Raji (cell line): ENCODE measurements at regions not wholly inside any gene's neighbourhood (a gene's known extent, or its start where the extent isn't known, plus 50 kb on each side); places are given as distances from the start of the nearest gene placed in this dataset.

Experiments
- POLR2A ChIP-seq: IDR thresholded peaks from 2 replicates; pipeline ENCODE4 v1.6.1; 2011; ENCODE audit warnings: low read depth, low read length, control low read depth; ENCODE audit not compliant: insufficient read depth

DNA sequence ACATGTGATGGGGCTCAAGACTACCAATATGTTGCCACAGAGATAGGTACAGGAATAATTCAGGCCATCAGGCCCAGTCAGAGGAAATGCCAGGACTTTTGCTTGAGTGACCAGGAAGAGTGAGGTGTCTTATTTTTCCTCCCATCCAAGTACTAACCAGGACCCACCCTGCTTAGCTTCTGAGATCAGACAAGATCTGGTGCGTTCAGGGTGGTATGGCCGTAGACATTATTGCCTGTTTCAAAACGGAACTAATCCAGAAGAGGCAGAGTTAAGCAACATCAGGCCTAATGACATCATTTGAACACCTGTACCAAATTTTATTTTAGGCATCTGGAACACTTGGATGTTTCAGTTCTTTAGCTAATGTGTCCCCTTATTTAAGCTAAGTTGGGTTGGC is 205.5 kb upstream of the POU2AF2 start:
- no peak for TF ChIP-seq POLR2A

DNA sequence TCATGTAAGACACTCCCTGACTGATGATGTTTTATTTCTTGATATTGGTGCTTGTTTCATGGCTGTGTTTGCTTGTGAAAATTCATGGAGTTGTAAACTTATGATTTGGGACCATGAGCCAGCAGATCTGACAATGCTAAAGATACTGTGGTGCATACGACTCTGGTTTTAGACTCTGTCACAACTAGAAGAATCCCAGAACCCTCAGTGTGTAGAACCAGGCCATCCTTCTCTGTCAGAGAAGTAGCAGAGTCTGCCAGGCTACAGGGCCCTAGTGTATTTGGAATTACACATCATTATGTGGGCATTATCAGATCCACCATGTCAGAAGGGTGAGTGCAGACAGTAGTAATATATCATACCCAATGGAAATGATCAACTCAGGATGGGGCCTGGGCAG is 209.8 kb upstream of the POU2AF2 start:
- no peak for TF ChIP-seq POLR2A

DNA sequence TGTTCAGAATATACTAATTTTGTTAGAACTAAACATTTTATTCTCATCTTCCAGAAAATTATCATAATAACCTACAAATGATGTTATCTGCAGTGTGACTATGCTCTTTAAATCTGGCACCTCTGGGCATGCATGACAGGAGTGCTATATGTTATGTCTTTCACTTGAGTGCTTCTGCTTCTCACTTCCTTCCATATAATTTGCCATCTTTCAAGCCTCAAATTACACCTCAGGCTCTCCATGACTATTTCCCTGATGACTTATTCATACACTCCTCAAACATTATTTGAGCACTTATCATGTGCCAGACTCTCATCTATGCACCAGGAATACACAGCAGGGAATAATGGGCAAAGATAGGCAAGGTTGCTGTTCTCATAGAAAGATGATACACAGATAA is 219.3 kb upstream of the POU2AF2 start:
- TF ChIP-seq POLR2A: no peak

DNA sequence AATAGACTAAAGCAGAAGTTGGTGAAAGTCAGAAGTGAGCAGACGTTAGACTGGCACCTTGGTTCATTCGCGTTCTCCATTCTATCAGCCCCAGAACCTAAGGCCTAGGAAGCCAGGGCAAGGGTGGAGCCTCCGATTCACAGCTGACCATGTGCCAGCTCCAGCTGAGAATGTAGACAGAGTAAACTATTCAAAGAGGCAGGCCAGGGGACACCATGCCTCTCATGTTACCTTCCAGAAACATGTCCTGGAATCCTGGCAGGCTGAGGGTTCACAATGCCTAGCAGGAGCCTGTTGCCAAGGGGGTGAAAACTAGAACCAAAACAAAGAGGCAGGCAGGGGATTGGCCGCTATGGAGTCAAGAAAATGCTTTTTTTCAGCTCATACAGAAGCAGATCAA is 224.4 kb upstream of the POU2AF2 start:
- TF ChIP-seq POLR2A: no peak

DNA sequence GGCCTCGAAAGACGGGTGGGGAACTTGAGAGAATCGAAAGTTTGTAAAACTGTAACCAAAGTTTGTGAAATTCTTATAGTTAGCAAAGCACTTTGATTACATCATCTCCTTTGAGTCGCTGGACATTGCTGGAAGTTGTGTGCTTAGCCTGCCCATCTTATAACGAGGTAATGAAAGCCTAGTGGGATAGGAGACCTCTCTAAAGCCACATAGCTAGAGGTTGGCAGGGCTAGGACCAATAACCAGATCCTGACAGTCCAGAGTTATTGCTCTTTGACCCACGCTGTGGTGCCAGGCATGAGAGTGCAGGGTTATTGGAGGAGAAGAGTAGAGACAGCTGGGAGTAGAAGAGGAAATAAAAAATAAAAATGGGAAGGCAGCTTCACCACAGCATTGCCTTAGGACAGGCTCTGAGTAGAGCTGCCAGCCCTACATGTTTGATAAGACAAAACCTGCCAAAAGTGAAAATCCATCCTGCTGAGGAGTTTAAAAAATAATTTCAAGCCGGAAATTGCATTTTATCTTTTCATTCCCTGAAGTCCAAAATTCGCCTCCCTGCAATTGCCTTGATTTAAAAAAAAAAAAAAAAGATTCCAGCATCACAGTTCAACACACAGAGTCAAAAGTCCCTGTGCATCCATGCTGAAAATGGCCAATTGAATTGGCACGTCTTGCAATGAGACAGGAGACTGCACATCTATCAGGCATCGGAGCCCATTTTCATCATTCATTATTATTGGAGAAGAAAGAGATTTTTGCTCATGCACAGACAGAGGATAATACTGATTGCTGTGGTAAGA is 225.5 kb upstream of the POU2AF2 start:
- TF ChIP-seq POLR2A: no peak

DNA sequence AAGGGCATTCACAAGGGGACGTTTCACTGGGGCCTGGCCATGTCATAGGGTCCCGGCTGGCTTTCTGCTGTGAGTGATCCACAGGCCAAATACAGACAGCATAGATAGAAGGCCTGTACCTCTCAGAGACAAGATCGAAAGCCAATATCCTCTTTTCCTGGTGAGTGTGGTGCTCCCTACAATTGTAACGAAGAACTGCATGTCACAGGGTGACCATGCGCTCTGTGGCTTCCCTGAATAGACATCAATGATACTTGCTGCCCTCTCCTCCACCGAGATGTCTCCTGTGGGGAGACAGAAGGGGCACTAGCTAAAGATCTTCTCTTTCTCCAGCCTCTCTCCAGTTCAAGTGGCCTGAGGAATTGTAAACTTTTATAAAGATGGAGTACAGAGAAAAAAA is 226.1 kb upstream of the POU2AF2 start:
- TF ChIP-seq POLR2A: no peak

DNA sequence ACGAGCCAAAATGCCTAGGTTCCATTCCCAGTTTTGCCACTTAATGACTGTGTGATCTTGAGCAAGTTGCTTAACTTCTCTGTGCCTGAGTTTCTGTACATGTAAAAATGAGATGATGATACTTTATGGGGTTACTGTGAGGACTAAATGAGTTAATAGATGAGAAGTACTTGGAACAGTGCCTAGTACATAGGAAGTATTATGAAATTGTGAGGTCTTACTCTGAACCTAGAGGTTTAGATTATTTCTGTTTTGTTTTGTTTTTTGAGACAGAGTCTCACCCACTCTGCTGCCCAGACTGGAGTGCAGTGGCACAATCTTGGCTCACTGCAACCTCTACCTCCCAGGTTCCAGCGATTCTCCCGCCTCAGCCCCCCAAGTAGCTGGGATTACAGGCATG is 227.0 kb upstream of the POU2AF2 start:
- no peak for TF ChIP-seq POLR2A

DNA sequence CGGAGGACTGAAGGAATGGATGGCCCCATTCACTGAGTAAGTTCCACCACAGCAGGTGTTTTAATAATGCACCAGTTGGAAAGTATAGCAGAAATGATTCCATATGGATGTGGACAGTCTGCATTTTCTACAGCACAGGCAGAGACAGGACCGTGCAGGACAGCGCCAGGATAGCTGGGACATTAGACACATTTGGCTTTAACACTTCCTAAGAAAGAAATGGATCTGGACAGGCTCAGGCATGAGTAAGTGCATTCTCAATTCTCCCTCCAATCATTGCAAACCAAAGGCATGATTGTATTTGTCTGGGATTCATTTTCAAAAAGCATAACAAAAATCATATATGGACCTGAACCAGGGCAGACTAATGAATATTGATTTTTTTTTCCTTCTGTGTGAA is 233.0 kb upstream of the POU2AF2 start:
- TF ChIP-seq POLR2A: no peak

DNA sequence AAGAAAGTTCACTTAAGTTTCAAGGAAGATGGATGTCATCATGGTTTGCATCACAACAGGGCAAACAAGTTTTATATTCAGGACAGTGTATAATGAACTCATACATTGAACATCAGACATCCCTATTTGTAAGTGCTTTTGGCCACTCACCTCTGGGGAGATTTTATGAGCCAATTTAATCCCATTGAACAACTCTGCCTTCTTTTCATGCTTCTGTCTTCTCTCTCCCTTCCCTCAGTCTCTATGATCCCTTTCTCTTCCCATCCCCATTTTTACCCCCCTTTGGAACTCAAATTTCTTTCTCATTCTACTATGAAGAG is 234.3 kb upstream of the POU2AF2 start:
- no peak for TF ChIP-seq POLR2A

DNA sequence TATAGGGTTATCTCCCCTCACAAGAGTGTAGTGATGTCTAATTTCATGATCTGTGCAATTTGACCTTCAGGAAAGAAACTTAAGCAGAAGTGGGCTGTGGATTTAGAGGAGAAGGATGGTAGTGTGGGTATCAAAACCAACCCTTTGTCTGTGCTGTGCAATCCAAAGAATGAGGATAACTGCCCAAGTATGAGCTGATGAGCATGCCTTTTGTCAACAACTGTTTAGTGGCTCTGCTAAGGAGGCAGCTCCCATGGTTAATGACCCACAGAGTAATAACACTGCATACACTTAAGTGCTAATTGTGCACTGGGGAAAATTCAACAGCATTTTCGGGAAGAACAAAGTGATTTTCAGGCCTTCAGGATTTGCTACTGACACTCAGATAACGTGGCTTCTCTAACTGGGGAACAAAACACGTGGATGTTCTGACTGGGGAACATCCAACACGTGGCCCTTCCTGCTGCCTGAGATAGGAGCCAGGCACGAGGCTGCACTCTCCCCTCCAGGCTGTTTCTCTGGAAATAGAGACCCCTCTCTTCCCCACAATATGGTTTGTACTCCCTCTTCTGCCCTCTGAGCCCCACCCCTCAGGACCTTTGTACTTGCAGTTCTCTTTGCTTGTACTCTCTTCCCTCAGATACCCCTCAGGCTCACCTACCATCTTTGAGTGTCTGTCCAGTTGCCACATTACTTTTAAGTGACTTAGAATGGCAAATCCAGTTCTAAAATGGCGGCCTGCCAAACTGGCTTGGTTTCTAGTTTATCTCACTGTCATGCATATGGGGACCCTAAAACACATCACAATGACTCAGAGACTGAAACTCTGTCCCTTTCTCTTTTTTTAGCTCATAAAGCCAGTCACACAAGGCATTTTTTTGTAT is 234.9 kb upstream of the POU2AF2 start:
- TF ChIP-seq POLR2A: no peak

DNA sequence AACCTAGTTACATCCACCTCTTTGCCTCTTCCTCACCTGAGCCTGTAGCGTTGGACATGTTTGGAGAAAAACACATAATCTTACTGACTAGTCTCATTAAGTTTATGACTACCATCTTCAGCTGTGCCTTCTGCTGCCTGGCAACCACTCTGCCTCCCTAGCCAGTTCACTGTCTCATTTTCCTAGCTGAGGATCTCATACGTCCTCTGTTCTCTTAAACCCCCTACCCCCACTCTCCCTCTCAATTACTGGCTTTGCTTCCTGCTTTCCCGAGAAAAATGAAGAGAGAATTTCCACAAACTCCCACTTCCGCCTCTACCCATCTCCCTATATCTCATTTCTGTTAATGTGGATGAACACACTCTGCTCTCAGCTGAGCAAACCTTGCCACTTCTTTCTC is 239.3 kb upstream of the POU2AF2 start:
- no peak for TF ChIP-seq POLR2A

DNA sequence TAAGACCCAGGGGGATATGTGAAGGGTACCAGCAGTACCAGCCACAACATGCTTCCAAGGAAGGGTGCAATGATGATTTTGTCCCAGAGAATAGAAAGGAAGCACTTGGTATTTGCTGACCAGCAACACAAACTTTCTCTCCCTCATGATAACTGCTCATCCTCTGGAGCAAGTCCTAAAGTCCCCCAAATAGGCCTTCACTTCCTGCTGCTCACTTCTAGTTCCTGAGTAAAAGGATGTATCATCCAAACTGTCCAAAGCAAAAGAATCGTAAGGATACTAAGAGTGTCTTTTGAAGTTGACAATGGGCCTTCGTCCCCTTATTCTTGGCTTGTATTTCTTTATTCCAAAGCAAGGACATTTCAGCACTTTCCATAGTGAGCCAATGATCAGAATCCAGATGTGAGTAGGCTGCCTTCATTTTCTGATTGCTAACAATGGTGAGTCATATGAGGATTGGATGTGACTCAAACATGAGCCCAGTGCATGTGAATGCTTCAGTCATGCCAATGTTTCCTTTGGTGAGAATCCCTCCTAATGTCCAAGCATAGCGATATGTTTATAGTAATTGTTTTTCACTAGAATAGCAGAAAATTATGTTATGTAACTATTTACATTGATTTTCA is 243.4 kb upstream of the POU2AF2 start:
- no peak for TF ChIP-seq POLR2A

DNA sequence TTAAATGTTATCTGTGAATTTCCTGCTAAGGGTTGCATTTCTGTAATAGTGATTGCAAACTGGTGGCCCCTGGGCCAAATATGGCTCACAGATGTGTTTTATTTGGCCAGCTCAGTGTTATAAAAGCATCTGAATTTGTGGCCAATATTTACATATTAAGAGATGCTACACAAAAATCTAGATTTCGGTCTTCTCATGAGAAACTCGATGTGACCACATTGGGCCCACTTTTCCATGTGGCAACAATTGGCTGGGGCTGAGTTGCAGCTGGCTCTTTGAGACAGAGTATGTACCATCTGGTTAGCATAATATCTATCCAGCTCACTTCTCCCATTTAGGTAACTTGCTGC is 244.5 kb upstream of the POU2AF2 start:
- TF ChIP-seq POLR2A: no peak

DNA sequence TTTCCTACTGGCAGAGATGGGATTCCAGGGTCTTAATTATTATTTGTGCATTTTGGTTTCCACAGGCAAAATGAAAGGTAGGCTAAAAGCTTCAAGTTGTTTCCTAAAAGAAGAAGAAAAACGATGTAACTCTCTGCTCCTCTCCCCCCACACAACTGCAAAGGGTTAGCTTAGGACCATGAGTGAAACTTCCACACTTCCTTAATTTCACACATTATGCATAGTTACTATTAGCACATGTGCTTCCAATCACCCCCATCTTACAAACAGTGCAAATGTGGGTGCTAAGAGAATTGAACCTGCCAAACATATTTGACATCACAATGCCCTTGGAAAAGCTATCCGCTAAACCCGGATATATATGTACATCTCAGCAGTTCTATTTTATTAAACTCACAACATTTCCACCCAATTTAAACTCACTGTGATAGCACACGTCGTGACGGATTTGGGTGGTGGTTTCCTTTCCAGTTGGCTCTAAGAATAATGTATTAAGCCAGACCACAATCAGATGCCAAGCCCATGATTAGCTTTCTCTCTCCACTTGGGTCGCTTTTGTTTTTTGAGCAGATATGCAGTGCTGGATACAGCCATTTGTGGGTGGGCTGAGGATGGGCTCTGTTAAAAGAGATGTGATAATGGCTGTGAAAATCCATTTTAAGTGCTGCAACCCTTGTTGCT is 245.0 kb upstream of the POU2AF2 start:
- TF ChIP-seq POLR2A: no peak

DNA sequence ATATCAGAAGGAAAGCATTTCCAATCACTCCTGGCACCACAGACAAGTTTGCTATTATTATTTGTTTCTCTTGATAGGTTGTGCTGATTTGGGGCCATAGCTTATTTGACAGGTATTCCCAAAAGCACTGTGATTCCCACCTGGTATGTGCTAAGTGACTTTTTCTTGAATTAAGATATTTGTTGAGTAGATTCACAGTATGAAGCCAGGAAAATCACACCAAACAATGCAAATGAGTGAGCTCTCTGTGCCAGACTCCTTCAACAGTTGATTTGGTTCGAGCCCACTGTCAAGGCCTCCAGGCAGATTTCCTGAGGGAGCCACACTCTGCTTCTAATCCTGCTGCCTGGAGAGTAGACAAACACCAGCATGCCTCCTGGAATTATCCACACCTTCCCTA is 253.0 kb upstream of the POU2AF2 start:
- no peak for TF ChIP-seq POLR2A
